ENCODE measurements at regions not wholly inside any gene's neighbourhood (a gene's known extent, or its start where the extent isn't known, plus 50 kb on each side); places are given as distances from the start of the nearest gene placed in this dataset.

DNA sequence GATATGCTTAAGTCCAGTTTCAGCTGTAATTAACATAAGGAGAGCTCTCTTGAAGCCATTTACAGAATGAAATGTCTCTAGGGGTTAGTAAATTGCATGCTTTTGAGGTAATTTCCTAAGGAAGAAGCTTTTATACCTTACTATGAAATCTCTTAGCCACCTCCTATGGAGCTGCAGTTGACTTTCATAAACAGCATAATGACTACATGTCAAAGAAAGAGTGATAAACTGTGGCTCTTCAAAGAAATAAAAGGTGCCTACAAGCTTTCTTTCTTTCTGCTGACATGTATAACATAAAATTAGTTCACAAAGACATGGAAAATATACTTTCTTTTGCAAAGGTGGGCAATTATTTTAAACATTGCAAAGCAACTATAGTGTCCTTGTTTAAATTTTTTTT is 90.8 kb downstream of the TMEM167A start:
- TF ChIP-seq CTCF (IDR thresholded peaks at IDR 0.05), result no peak

- no peak for TF ChIP-seq CTCF (IDR thresholded peaks at IDR 0.05)
Observed at GRCh38 chr5:82985763-82986162, 91.4 kb downstream of the TMEM167A start.

DNA sequence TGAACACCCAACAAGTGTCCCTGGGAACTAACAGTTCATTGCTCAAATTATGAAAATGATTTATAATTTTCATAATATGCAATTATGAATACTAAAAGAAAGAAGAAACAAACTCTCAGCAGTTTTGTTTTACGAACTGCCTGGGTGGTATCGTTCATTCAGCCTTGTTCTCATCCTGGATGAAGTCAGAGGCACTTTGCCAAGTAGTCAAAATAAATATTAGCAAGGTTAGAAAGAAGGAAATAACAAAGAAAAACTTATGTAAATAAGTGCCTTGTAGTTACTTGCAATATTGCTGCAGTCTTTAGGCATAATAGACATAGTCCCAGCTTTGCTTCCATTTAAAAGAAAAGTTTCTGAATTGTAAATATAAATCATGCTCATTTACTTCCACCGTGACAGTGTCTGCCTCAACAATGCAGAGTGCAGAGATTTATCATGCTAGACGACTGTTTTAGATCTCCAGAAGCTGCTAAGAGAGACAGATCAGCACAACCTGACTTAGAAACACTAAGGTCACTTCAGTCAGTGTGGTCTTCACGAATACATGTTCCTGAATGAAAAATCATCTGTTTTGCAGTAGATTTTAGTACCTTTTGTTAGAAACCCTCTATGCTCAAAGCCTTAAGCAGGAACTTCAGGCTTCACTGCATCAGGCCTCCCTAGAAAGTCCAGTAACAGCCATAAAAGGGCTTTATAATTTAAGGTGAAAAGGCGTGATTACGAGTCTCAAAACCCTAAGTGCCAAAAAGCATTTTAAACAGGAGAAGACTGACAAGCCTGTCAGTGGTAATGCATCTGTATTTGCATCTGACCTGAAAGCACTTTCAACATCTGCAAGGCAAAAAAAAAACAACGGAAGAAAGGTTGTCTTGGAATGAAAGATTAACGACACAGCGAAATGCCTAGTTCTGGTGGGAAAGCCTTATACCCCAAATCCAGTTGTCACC is 92.1 kb downstream of the TMEM167A start:
- TF ChIP-seq CTCF (IDR thresholded peaks at IDR 0.05), result no peak

DNA sequence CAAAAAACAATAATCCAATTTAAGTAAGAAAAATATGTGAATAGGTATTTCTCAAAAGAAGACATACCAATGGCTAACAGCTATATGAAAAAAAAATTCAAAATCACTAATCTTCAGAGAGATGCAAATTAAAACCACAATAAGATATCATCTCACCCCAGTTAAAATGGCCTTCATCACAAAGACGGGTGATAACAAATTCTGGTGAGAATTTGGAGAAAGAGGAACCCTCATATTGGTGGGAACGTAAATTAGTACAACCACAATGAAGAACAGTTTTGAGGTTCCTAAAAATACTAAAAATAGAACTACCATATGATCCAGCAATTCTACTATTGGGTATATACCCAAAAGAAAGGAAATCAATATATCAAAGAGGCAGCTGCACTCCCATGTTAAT is 94.3 kb downstream of the TMEM167A start:
- no peak for TF ChIP-seq CTCF (IDR thresholded peaks at IDR 0.05)

- no peak for TF ChIP-seq CTCF (IDR thresholded peaks at IDR 0.05)
Observed at GRCh38 chr5:82975812-82976211, 101.4 kb downstream of the TMEM167A start.

GRCh38 chr5:82975396-82975795 is 101.8 kb downstream of the TMEM167A start:
- no peak for TF ChIP-seq CTCF (IDR thresholded peaks at IDR 0.05)

DNA sequence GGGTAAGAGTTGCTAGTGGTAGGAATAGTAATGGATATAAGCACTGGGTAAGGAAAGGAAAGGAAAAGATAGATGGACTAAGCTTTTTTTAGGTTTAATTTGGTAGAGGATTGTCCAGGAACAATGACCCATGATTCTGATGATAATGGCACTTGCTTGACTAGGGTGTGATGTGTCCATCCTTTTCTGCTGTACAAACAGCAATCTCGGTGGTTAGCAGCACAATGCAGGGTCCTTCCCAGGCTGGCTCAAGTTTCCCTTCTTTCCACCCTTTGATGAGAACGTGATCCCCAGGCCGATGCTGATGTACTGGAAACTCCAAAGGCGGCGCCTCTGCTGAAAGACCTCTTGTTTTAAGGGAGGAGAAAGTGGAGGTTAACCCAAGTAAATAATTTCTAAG is 105.3 kb downstream of the TMEM167A start:
- TF ChIP-seq CTCF (IDR thresholded peaks at IDR 0.05), result no peak
